ENCODE measurements at regions not wholly inside any gene's neighbourhood (a gene's known extent, or its start where the extent isn't known, plus 50 kb on each side); places are given as distances from the start of the nearest gene placed in this dataset.

DNA sequence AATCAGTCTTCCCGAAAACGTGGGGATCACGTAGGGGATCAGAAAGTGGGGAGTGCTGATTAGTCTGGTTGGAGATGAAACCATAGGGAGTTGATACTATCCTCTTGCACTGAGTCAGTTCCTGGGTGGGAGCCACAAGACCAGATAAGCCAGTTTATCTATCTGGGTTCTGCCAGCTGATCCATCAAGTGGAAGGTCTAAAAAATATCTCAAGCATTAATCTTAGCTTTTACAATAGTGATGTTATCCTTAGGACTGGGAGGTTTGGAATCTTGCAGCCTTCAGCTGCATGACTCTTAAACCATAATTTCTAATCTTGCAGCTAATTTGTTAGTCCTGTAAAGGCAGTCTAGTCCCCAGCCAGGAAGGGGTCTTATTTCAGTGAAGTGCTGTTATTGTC lies 2474.2 kb downstream of the PCDH9 start:
- ChIA-PET CTCF (no interaction called here), POLR2A (no interaction called here)
- DNase-seq (ENCODE audit: extremely low spot score), result no peak
- no peak for TF ChIP-seq FOXM1 (IDR thresholded peaks at IDR 0.05; ENCODE audit: borderline replicate concordance)
- TF ChIP-seq SUZ12 (IDR thresholded peaks at IDR 0.05), result no peak
- TF ChIP-seq ARNT (IDR thresholded peaks at IDR 0.05), result no peak
- TF ChIP-seq LEF1 (IDR thresholded peaks at IDR 0.05; ENCODE audit: borderline replicate concordance), result no peak
- TF ChIP-seq SP1 (IDR thresholded peaks at IDR 0.05), result no peak
- TF ChIP-seq, protein P1, sequence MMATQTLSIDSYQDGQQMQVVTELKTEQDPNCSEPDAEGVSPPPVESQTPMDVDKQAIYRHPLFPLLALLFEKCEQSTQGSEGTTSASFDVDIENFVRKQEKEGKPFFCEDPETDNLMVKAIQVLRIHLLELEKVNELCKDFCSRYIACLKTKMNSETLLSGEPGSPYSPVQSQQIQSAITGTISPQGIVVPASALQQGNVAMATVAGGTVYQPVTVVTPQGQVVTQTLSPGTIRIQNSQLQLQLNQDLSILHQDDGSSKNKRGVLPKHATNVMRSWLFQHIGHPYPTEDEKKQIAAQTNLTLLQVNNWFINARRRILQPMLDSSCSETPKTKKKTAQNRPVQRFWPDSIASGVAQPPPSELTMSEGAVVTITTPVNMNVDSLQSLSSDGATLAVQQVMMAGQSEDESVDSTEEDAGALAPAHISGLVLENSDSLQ (IDR thresholded peaks at IDR 0.05), result no peak
- no peak for TF ChIP-seq ZNF384 (IDR thresholded peaks at IDR 0.05)
- TF ChIP-seq FOXA1 (IDR thresholded peaks at IDR 0.05), result no peak
- TF ChIP-seq FOXK2 (IDR thresholded peaks at IDR 0.05), result no peak
- TF ChIP-seq L3MBTL2 (conservative IDR thresholded peaks at IDR 0.05), result no peak
- TF ChIP-seq NFRKB (IDR thresholded peaks at IDR 0.05), result no peak
- no peak for TF ChIP-seq BHLHE40 (IDR thresholded peaks at IDR 0.05; ENCODE audit: borderline replicate concordance)
- TF ChIP-seq HDGF (IDR thresholded peaks at IDR 0.05; ENCODE audit: borderline replicate concordance), result no peak

DNA sequence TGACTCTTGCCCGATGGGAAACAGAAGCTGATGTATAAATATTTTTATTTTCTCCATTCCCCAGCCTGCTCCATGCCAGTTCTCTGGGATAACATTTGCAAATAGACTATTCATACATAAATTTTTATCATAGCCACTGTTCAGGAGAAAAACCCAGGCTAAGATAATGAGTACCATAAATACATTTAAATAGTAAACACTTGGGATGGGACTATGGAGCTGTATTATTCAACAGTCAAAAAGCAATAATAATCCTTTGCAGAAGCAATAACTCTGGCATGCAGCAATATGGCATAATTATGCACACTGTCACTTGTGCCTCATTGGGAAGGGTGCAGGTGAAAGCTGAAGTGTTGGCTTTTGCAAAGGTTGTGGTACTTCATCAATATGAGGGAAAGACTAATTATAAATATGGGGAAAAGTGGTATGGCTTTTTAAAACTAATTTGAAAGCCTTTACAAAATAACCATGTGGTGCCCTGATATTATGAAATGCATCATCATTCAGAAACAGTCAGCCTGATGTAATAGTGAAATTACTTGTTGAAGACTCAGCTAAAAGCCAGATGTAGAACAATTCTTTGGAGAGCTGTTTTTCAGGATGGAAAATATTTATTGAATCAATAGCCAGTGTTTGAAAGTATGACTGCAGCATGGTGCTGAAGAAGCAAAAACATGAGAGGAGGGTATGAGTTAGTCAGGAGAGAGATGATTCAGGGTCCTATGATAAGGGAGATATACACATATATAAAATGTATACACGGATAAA lies 2476.7 kb downstream of the PCDH9 start:
- TF ChIP-seq FOXA1 (IDR thresholded peaks at IDR 0.05) (no peak), CTBP1 (IDR thresholded peaks at IDR 0.05; ENCODE audit: borderline replicate concordance) (no peak), NFRKB (IDR thresholded peaks at IDR 0.05) (no peak), FOXM1 (IDR thresholded peaks at IDR 0.05; ENCODE audit: borderline replicate concordance) (no peak), ELF4 (IDR thresholded peaks at IDR 0.05) (no peak), SUZ12 (IDR thresholded peaks at IDR 0.05) (no peak), ZNF384 (IDR thresholded peaks at IDR 0.05) (no peak), FOXK2 (IDR thresholded peaks at IDR 0.05) (no peak), L3MBTL2 (conservative IDR thresholded peaks at IDR 0.05) (no peak), BHLHE40 (IDR thresholded peaks at IDR 0.05; ENCODE audit: borderline replicate concordance) (no peak), TARDBP (IDR thresholded peaks at IDR 0.05) (no peak), SP1 (IDR thresholded peaks at IDR 0.05) (no peak)
- TF ChIP-seq, protein P1 (IDR thresholded peaks at IDR 0.05), result no peak
- CTCF ChIA-PET, result no interaction called here
- no peak for DNase-seq (ENCODE audit: extremely low spot score)
- POLR2A ChIA-PET, result no interaction called here

DNA sequence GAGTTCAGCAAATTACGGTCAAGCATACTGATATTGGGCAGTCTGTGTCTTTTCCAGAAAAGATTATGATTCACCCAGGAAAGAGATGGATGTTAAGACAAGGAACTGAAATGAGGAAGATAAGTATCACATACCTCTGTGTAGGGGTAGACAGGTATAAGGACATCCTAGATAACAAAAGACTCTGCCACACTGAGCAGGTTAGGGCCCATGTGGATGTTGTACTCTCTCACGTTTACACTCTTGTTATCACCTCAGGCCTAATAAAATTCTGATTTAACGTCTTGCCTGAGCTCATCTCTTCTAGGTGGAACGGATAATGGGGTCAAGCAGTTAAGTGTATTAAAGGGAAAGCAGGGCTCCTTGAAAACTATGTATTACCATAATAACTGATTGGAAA lies 2480.8 kb downstream of the PCDH9 start:
- CTCF ChIA-PET, result no interaction called here

DNA sequence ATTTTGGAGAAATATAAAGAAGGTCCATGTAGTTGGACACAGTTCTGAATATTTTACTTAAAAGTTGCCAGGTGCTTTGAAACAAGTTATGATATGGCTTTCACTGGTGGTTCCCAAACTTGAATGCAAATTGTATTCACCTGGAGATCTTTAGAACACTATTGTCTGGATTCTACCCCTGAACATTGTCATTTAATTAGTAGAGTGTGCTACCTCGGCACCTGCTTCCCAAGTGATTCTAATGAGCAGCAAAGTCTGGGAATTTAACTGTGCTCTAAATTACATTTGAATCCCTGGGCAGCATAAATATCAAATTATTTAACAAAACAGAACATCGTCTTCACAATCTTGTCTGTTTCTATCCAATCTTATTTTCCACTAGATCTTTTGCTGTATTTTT lies 2483.3 kb downstream of the PCDH9 start:
- POLR2A ChIA-PET, result no interaction called here
- no peak for DNase-seq (ENCODE audit: extremely low spot score)
- CTCF ChIA-PET, result no interaction called here
- TF ChIP-seq SUZ12 (IDR thresholded peaks at IDR 0.05), result no peak
- TF ChIP-seq FOXM1 (IDR thresholded peaks at IDR 0.05; ENCODE audit: borderline replicate concordance), result no peak
- TF ChIP-seq, protein P1 (IDR thresholded peaks at IDR 0.05), result no peak
- no peak for TF ChIP-seq ARNT (IDR thresholded peaks at IDR 0.05)
- TF ChIP-seq ZNF384 (IDR thresholded peaks at IDR 0.05), result no peak
- TF ChIP-seq ELF4 (IDR thresholded peaks at IDR 0.05), result no peak
- no peak for TF ChIP-seq L3MBTL2 (conservative IDR thresholded peaks at IDR 0.05)
- no peak for TF ChIP-seq TARDBP (IDR thresholded peaks at IDR 0.05)
- TF ChIP-seq BHLHE40 (IDR thresholded peaks at IDR 0.05; ENCODE audit: borderline replicate concordance), result no peak
- TF ChIP-seq NFRKB (IDR thresholded peaks at IDR 0.05), result no peak
- no peak for TF ChIP-seq HDGF (IDR thresholded peaks at IDR 0.05; ENCODE audit: borderline replicate concordance)
- TF ChIP-seq FOXA1 (IDR thresholded peaks at IDR 0.05), result no peak
- no peak for TF ChIP-seq CTBP1 (IDR thresholded peaks at IDR 0.05; ENCODE audit: borderline replicate concordance)
- no peak for TF ChIP-seq LEF1 (IDR thresholded peaks at IDR 0.05; ENCODE audit: borderline replicate concordance)
- TF ChIP-seq FOXK2 (IDR thresholded peaks at IDR 0.05), result no peak
- TF ChIP-seq SP1 (IDR thresholded peaks at IDR 0.05), result no peak

More for the DNA sequence above, 2480.8 kb downstream of the PCDH9 start:
- POLR2A ChIA-PET, result no interaction called here
- no peak for DNase-seq (ENCODE audit: extremely low spot score)
- TF ChIP-seq NFRKB (IDR thresholded peaks at IDR 0.05) (no peak), SP1 (IDR thresholded peaks at IDR 0.05) (no peak), FOXA1 (IDR thresholded peaks at IDR 0.05) (no peak), ZNF384 (IDR thresholded peaks at IDR 0.05) (no peak), TARDBP (IDR thresholded peaks at IDR 0.05) (no peak), CTBP1 (IDR thresholded peaks at IDR 0.05; ENCODE audit: borderline replicate concordance) (no peak), FOXK2 (IDR thresholded peaks at IDR 0.05) (no peak), ARNT (IDR thresholded peaks at IDR 0.05) (no peak), FOXM1 (IDR thresholded peaks at IDR 0.05; ENCODE audit: borderline replicate concordance) (no peak), LEF1 (IDR thresholded peaks at IDR 0.05; ENCODE audit: borderline replicate concordance) (no peak), HDGF (IDR thresholded peaks at IDR 0.05; ENCODE audit: borderline replicate concordance) (no peak)
- TF ChIP-seq, protein P1 (IDR thresholded peaks at IDR 0.05), result no peak

DNA sequence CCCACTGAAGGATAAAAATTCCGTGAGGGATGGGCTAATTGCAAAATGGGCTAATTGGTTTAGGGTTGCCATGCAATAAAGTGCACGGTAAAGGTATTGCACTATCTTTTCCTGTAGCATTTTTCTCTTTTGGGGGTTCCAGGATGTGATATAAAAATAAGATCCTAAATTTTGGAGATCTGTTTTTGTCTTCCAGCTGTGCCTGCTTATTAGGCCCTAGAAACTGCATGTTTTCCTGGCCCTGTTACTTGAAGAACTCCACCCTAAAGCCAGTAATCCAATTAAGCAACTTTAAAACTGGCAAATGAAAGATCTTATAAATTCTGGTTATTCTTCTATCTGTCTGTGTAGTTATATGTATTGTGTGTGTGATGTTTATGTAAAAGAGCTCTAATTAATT lies 2489.6 kb downstream of the PCDH9 start:
- ChIA-PET CTCF (no interaction called here), POLR2A (no interaction called here)
- DNase-seq (ENCODE audit: extremely low spot score), result no peak
- TF ChIP-seq ARNT (IDR thresholded peaks at IDR 0.05) (no peak), TARDBP (IDR thresholded peaks at IDR 0.05) (no peak), FOXK2 (IDR thresholded peaks at IDR 0.05) (no peak), SUZ12 (IDR thresholded peaks at IDR 0.05) (no peak), CTBP1 (IDR thresholded peaks at IDR 0.05; ENCODE audit: borderline replicate concordance) (no peak), ELF4 (IDR thresholded peaks at IDR 0.05) (no peak), ZNF384 (IDR thresholded peaks at IDR 0.05) (no peak), NFRKB (IDR thresholded peaks at IDR 0.05) (no peak), FOXA1 (IDR thresholded peaks at IDR 0.05) (no peak), HDGF (IDR thresholded peaks at IDR 0.05; ENCODE audit: borderline replicate concordance) (no peak), L3MBTL2 (conservative IDR thresholded peaks at IDR 0.05) (no peak), FOXM1 (IDR thresholded peaks at IDR 0.05; ENCODE audit: borderline replicate concordance) (no peak)
- TF ChIP-seq, protein P1 (IDR thresholded peaks at IDR 0.05), result no peak

Data from HEK293T (cell line).